ENCODE measurements at regions not wholly inside any gene's neighbourhood (a gene's known extent, or its start where the extent isn't known, plus 50 kb on each side); places are given as distances from the start of the nearest gene placed in this dataset.

DNA sequence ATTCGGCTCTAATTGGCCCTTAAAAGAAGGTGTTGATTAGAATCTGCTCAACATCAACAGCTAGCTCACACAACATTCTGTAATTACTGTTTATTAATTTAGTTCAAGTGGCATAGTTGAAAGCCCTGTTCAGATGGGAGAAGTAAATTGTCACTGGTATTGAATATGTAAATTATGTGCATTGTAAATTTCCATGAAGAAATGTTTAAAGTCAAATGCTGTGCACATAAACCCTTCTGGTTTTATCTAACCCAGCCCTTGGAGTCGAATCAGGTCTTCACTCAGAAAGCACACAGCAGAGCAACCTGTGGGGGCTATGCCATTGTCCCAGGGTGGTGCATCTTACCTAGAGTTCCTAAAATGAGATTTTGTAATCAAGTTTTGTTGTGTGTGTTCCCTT, 65.4 kb upstream of the LMO4 start:
- no peak overlapping the region for H3K27ac ChIP-seq
- no peak overlapping the region for H3K4me3 ChIP-seq

- no peak overlapping the region for H3K27ac ChIP-seq
- no peak overlapping the region for H3K4me3 ChIP-seq
These were observed 64.9 kb upstream of the LMO4 start for GRCh38 chr1:87263785-87264184.

GRCh38 chr1:87264976-87265375, 63.7 kb upstream of the LMO4 start:
- no peak overlapping the region for H3K27ac ChIP-seq
- no peak overlapping the region for H3K4me3 ChIP-seq

DNA sequence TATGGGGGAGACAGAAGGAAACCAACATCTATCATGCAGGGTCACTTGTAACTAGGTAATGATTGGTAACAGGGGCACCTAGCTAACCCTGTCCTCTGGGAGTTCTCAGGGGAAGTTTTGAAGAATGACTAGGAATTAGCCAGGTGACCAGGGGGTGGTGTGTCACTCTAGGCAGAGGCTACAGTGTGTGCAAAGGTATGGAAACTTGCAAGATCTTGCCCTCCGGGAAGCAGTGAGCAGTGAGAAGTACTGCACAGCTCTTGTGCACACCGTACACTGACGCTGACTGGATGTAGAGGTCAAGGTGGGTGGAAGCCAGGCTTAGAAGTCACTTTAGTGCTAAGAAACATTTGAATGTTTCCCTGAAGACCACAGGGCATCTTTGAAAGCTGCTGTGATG, 62.9 kb upstream of the LMO4 start:
- Histone ChIP-seq H3K4me3 (no peak overlapping the region), H3K27ac (no peak overlapping the region)

GRCh38 chr1:87268111-87268510, 60.6 kb upstream of the LMO4 start:
- Histone ChIP-seq H3K27ac (no peak overlapping the region), H3K4me3 (no peak overlapping the region)

- H3K27ac ChIP-seq, result no peak overlapping the region
- no peak overlapping the region for H3K4me3 ChIP-seq
These were observed 58.8 kb upstream of the LMO4 start for GRCh38 chr1:87269921-87270320.

- H3K4me3 ChIP-seq, result no peak overlapping the region
- no peak overlapping the region for H3K27ac ChIP-seq
These were observed 55.4 kb upstream of the LMO4 start for GRCh38 chr1:87273291-87273690.

- Histone ChIP-seq H3K27ac (no peak overlapping the region), H3K4me3 (no peak overlapping the region)
These were observed 53.8 kb upstream of the LMO4 start for GRCh38 chr1:87274851-87275250.

DNA sequence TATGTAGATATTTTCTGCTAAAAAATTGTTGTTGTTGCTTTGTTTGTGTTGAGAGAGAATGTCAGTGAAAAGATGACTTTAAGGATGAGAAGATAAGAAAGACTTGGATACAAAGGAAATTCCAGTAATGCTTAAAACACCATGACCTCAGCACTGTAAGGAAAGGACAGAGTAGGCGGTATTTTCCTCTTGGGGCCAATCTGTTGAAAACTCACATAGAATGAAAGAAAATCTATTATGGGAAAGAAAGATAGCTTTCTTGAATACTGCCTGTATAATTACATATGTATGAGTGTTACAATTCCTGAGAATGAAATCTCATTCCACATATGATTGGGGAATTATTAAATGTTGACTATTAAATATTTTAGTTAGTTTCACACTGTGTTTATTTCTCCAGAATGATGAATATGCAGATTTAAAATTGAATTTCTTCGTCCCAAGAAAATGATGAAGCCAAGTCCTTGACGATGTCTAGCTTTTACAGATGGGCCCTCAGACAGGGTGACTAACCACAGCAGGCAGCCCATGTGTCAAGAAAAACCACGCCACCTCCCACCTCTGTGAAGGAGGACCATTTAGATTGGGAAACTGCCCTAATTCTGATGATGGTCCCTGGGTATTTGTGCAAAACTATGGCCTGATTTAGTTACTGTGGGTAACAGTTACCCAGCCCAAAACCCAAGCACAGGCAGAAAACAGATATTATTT, 49.7 kb upstream of the LMO4 start:
- no peak overlapping the region for H3K4me3 ChIP-seq
- peak overlapping the region in 13 of 21 experiments; percentile 9 to 74 (median 41) for H3K27ac ChIP-seq
